ENCODE measurements at regions not wholly inside any gene's neighbourhood (a gene's known extent, or its start where the extent isn't known, plus 50 kb on each side); places are given as distances from the start of the nearest gene placed in this dataset.

DNA sequence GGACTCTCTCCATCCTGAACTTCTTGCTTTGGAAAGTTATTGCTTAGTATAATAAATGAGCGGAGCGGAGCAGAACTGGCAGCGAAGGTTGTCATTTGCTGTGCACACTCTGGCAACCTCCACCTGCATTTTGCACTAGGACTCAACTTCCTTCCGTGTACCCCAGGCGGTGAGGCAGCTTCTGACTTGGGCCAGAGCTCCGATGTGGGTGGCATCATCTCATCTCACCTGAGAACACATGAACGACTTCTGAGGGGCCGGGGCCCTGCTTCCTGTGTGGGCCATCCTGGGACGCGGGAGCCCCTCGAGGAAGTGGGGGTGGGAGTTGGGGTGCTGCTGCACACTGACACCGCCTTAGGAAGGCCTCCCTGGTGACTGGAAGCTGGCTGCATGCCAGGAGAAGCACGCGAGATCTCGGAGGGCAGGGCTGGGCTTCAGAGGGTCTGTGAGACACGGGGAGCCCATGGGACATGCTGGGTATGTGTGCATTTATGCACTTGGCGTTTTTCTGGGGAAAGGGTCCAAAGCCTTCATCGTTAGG, 56.5 kb upstream of the COL5A1 start:
- no peak for DNase-seq
- Histone ChIP-seq H4K8ac (ENCODE audit: low read depth in 2 of 2, low read length in 2 of 2) (no peak overlapping the region), H4K5ac (ENCODE audit: low read depth, low read length) (no peak overlapping the region), H2BK120ac (ENCODE audit: low read depth, low read length) (no peak overlapping the region), H3K4me1 (ENCODE audit: control insufficient read depth, insufficient read depth, low read length) (peaks cover 8% of the 10 kb centered on the region), H2BK5ac (ENCODE audit: low read depth, low read length, poor library complexity, severe bottlenecking) (no peak overlapping the region), H2BK20ac (ENCODE audit: low read depth, low read length) (no peak overlapping the region), H3K36me3 (ENCODE audit: control insufficient read depth, insufficient read depth, low read length) (no peaks in the 10 kb centered on the region), H3K9ac (ENCODE audit: low read depth, low read length) (no peak overlapping the region), H3K79me1 (ENCODE audit: low read depth in 1 of 2, low read length in 2 of 2) (no peaks in the 10 kb centered on the region), H3K9me1 (ENCODE audit: insufficient read depth, low read length) (peaks cover 3% of the 10 kb centered on the region; the same call in 1 of the 2 replicates), H3K23ac (ENCODE audit: low read depth, low read length) (no peak overlapping the region), H3K18ac (ENCODE audit: low read depth, low read length) (no peak overlapping the region), H3K14ac (replicated peaks; ENCODE audit: low read depth, low read length) (no peak overlapping the region), H2BK15ac (ENCODE audit: low read depth, low read length) (no peak overlapping the region), H3K27me3 (ENCODE audit: control insufficient read depth, insufficient read depth, low read length) (no peaks in the 10 kb centered on the region), H4K20me1 (ENCODE audit: insufficient read depth, low read length) (no peaks in the 10 kb centered on the region), H4K91ac (ENCODE audit: insufficient read depth, low read depth, low read length) (no peak overlapping the region), H3K4me2 (ENCODE audit: low read depth, low read length) (no peak overlapping the region), H2AK9ac (replicated peaks; ENCODE audit: low read depth, low read length, poor library complexity) (peak overlapping the region; percentile 31), H3K56ac (ENCODE audit: extremely low read depth, insufficient read depth, low read length) (no peak overlapping the region), H3K4me3 (ENCODE audit: insufficient read depth, low read depth, low read length) (no peak overlapping the region), H3K4ac (ENCODE audit: low read depth, low read length) (no peak overlapping the region), H2AFZ (replicated peaks; ENCODE audit: low read length, poor library complexity) (no peak overlapping the region), H3K9me3 (ENCODE audit: control insufficient read depth, insufficient read depth, low read length) (peaks cover 2% of the 10 kb centered on the region; the same call in 1 of the 2 replicates), H2AK5ac (ENCODE audit: low read depth, low read length) (no peak overlapping the region), H3K27ac (ENCODE audit: insufficient read depth, low read length) (no peak overlapping the region)
- CTCF ChIA-PET: interaction anchor here (1.0 to 1.1 kb wide), 2 partner anchors 56 to 87 kb away, joined by 3 read pairs; partner anchors contain the start of gene COL5A1
- ATAC-seq (ENCODE audit: low read depth): no peak
- 83% methylated on average over 7 of the region's 18 CpGs; no CpG with 5 or more reads in 1 of the 2 experiments for WGBS, 2 experiments (ENCODE audit: extremely low coverage in 2 of 2, insufficient read length in 1 of 2)
- POLR2A ChIA-PET (ENCODE audit: unreplicated experiment): no interaction called here
- dilution Hi-C loops (cut with HindIII; ENCODE audit: low sequenced_read_pairs, unreplicated experiment) (no loop called here), intact Hi-C loops (cut with micrococcal nuclease) (no loop called here), in situ Hi-C loops (cut with MboI; ENCODE audit: low sequenced_read_pairs) (no loop called here)
- BruUV-seq (replicated peaks): no TSS peak
- no peak for TF ChIP-seq RAD21 (IDR thresholded peaks at IDR 0.05; ENCODE audit: low read length)
- TF ChIP-seq MAZ (IDR thresholded peaks at IDR 0.05; ENCODE audit: borderline replicate concordance, low read depth, low read length): no peak
- no peak for TF ChIP-seq CHD1 (IDR thresholded peaks at IDR 0.05; ENCODE audit: low read depth, low read length)
- no peak for TF ChIP-seq ELK1 (IDR thresholded peaks at IDR 0.05; ENCODE audit: borderline replicate concordance, low read depth, low read length)
- no peak for TF ChIP-seq FOS (IDR thresholded peaks at IDR 0.05; ENCODE audit: low read depth, low read length)
- no peak for TF ChIP-seq BHLHE40 (IDR thresholded peaks at IDR 0.05; ENCODE audit: low read depth, low read length)
- no peak for TF ChIP-seq RCOR1 (IDR thresholded peaks at IDR 0.05; ENCODE audit: insufficient replicate concordance, low read length)
- TF ChIP-seq MAFK (IDR thresholded peaks at IDR 0.05; ENCODE audit: low read depth, low read length): no peak
- no peak for TF ChIP-seq CTCF (conservative IDR thresholded peaks at IDR 0.05; ENCODE audit: low read depth, low read length)
- TF ChIP-seq CEBPB (IDR thresholded peaks at IDR 0.05; ENCODE audit: low read depth, low read length): no peak
- no peak for TF ChIP-seq POLR2A (IDR thresholded peaks at IDR 0.05; ENCODE audit: low read depth, low read length)
- no peak for TF ChIP-seq MXI1 (IDR thresholded peaks at IDR 0.05; ENCODE audit: borderline replicate concordance, low read depth, low read length)
- TF ChIP-seq NFE2L2 (IDR thresholded peaks at IDR 0.05; ENCODE audit: low read depth, low read length): no peak
- no peak for TF ChIP-seq RFX5 (IDR thresholded peaks at IDR 0.05; ENCODE audit: low read depth, low read length)
- TF ChIP-seq, protein P1, sequence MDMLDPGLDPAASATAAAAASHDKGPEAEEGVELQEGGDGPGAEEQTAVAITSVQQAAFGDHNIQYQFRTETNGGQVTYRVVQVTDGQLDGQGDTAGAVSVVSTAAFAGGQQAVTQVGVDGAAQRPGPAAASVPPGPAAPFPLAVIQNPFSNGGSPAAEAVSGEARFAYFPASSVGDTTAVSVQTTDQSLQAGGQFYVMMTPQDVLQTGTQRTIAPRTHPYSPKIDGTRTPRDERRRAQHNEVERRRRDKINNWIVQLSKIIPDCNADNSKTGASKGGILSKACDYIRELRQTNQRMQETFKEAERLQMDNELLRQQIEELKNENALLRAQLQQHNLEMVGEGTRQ (IDR thresholded peaks at IDR 0.05; ENCODE audit: low read depth, low read length): no peak
- no peak for TF ChIP-seq SMC3 (IDR thresholded peaks at IDR 0.05; ENCODE audit: low read depth, low read length)

Data from IMR-90 (cell line).